IgD-negative memory B cell (primary cell): ENCODE measurements at regions not wholly inside any gene's neighbourhood (a gene's known extent, or its start where the extent isn't known, plus 50 kb on each side); places are given as distances from the start of the nearest gene placed in this dataset.

Experiments used
- H3K27ac Mint-ChIP-seq, 3 donors: one replicate each; pipeline ENCODE4 v1.8.0; 2020 to 2022; ENCODE audit warnings: mild to moderate bottlenecking in 3 of 3, mixed read lengths in 3 of 3, moderate library complexity in 1 of 3
- H3K27me3 Mint-ChIP-seq: one replicate; pipeline ENCODE4 v1.8.0; 2021; ENCODE audit warnings: mixed read lengths
- H3K36me3 Mint-ChIP-seq: one replicate; pipeline ENCODE4 v1.8.0; 2020; ENCODE audit warnings: mild to moderate bottlenecking, mixed read lengths
- H3K4me1 Mint-ChIP-seq, 3 donors: one replicate each; pipeline ENCODE4 v1.8.0; 2020 to 2022; ENCODE audit warnings: mixed read lengths in 3 of 3, mild to moderate bottlenecking in 1 of 3
- H3K4me3 Mint-ChIP-seq, 4 donors: one replicate each; pipeline ENCODE4 v1.8.0; 2020 to 2022; ENCODE audit warnings: mild to moderate bottlenecking in 4 of 4, mixed read lengths in 4 of 4, moderate library complexity in 3 of 4
- H3K9me3 Mint-ChIP-seq, 3 donors: one replicate each; pipeline ENCODE4 v1.8.0; 2020 to 2021; ENCODE audit warnings: mixed read lengths in 3 of 3, mild to moderate bottlenecking in 1 of 3

DNA sequence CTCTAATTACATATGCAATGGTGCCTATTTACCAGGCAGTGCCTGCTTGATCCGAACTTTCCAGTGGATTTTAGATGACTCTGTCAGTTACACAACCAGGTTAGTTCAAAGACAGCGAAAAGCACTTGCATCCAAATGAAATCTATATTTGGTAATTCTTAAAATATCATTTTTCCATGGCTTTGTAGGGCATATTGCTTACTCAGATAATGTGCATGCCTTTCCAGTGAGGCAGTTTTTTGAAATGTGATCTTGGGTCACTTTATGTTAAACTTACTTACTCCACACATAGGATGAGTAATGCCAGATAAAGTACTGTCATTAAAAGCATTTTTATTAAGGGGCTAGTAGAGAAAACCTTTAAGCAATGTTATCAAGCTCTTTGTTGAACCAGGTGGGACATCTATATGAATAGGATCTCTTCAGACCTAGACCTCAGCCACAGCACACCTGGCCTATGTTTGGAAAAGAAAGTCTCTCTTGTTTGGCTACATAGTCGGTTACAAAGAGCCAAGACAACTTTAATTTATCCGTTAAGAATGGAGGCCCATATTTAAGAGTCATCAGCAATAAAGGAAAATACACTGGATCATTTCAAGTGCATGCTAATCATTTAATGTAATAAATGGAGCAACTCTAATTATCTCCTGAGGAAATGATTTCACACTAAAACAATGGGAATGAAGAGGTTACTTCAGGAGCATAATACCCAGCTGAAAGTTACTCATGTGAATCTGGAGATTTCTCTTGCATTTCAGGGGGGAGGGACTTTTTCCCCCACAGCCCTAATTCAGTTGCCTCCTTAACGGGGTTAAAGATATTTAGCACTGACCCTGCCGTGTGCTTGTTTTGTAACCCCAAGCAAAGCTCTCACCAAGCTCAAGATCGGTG is 56.3 kb upstream of the TMCO5A start:
- H3K27me3 Mint-ChIP-seq: peaks cover 13% of the 10 kb centered on the region
- H3K9me3 Mint-ChIP-seq: no peaks in the 10 kb centered on the region
- peaks cover 0 to 3% (median 0%) of the 10 kb centered on the region in 3 donors for H3K4me1 Mint-ChIP-seq
- no peak overlapping the region for H3K27ac Mint-ChIP-seq
- H3K36me3 Mint-ChIP-seq: no peaks in the 10 kb centered on the region
- no peak overlapping the region for H3K4me3 Mint-ChIP-seq

DNA sequence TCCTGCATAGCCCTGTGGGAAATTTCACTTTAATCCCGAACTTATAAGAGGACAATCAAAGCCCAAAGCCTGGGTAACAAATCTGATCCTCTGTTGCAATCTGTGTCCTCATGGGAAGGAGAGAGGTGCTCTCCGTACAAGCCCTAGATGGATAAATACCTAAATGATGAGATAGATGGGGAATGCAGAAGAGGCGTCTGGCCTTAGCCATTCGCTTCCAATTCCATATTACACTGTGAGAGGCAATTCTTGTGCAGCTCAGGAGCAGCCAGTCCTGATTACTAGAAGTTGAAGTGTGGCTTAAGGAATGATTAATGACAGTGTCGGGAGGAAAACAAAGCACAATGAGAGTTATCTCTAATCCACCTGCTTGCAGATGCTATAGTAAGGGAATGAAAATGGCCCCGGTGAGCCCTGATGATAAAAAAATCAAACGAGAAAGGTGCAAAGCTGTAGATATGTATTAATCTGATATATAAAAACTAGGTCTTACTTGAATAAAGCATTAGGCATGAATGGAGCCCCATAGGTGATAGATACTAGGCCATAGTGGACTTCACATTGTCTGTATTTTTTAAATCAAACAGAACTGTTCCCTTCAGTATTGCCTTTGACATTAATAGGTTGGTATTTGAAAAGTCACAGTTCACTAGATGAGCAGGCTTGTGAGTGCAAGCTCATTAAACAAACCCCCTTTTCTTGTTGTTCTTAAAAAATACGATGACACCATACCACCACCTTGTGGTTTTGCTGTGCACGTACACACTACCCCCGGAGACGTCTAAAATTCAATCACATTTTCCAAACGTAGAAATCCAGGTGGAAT is 54.2 kb upstream of the TMCO5A start:
- no peaks in the 10 kb centered on the region for H3K36me3 Mint-ChIP-seq
- H3K4me1 Mint-ChIP-seq: peaks cover 0 to 4% (median 0%) of the 10 kb centered on the region in 3 donors
- peaks cover 13% of the 10 kb centered on the region for H3K27me3 Mint-ChIP-seq
- H3K27ac Mint-ChIP-seq: no peak overlapping the region
- H3K4me3 Mint-ChIP-seq: no peak overlapping the region
- H3K9me3 Mint-ChIP-seq: no peaks in the 10 kb centered on the region

DNA sequence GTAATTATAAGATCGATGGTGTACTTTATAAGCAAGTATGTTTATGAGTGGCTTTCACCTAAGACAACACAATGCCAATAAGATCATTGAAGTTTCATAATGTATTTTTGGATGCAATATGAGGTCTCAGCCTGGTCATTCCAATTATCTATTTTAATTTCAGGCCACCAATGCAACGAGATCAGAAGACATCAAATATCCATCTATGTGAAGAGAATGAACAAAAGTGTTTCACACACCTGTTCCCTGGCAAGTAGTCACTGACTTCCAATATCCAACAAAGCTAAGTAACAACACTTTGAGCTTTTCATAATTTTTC is 53.6 kb upstream of the TMCO5A start:
- no peaks in the 10 kb centered on the region for H3K36me3 Mint-ChIP-seq
- no peaks in the 10 kb centered on the region for H3K9me3 Mint-ChIP-seq
- H3K4me3 Mint-ChIP-seq: no peak overlapping the region
- peaks cover 0 to 4% (median 0%) of the 10 kb centered on the region in 3 donors for H3K4me1 Mint-ChIP-seq
- H3K27me3 Mint-ChIP-seq: peaks cover 13% of the 10 kb centered on the region
- H3K27ac Mint-ChIP-seq: no peak overlapping the region

DNA sequence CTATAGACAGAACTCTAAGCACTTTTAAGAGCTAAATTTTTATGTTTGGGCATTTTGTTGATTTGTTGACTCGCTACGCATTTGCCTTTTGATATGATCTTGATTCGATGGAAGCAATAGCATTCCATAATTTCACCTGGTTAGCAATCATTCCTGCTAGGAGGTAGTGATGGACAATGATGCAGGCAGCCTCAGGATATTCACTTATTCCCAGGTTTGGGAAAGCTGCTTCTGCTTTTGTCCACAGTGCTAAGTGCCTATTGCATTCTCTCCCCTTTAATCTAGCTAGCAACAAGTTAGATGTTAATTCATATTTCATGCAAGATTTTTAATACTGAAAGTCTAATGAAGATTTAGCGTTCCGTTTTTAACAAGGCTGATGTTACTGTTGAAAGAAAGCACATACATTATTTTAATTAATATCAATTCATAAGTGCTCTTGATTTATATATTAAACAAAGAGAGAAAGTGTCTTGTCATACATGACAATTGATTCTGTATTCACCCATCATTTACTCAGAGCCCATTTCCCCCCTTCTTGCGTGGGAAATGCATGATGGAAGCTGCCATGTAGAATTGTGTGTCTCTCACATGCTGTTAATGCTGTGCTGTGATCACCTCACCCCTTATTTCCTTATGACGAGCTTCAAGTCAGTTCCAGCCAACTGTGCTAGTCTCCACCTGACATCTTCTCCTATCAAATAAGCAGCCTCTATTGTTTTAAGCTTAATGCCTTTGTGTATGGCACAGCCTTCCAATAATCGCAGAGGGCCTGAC is 53.0 kb upstream of the TMCO5A start:
- Mint-ChIP-seq H3K9me3 (no peaks in the 10 kb centered on the region), H3K27ac (no peak overlapping the region), H3K4me3 (no peak overlapping the region), H3K4me1 (peaks cover 0 to 4% (median 0%) of the 10 kb centered on the region in 3 donors), H3K36me3 (no peaks in the 10 kb centered on the region), H3K27me3 (peaks cover 13% of the 10 kb centered on the region)

DNA sequence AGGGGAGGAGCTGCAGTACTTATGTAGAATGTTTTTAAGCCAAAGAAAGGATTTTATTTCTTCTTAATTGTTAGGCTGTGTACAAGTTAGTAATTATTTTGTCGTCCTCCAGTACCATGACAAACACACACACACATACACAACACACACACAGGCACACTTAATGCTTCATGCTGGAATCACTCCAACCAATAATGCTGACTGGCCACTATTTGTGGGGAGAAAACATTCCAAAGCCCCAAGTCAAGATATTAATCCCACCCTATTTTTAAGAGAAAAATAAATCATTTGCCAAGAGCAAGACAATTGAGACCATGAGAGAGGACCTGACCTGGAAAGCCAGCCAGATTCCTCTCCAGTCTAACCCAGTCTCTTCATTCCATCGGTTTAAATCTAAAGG is 51.8 kb upstream of the TMCO5A start:
- Mint-ChIP-seq H3K36me3 (no peaks in the 10 kb centered on the region), H3K9me3 (no peaks in the 10 kb centered on the region), H3K27ac (peak overlapping the region in 1 of 3 donors; percentile 36), H3K27me3 (peaks cover 13% of the 10 kb centered on the region), H3K4me1 (peaks cover 0 to 4% (median 0%) of the 10 kb centered on the region in 3 donors), H3K4me3 (no peak overlapping the region)
